ENCODE measurements at regions not wholly inside any gene's neighbourhood (a gene's known extent, or its start where the extent isn't known, plus 50 kb on each side); places are given as distances from the start of the nearest gene placed in this dataset.

- Histone ChIP-seq H3K27ac (ENCODE audit: insufficient read depth, low read depth, low read length) (no peak overlapping the region), H3K27me3 (ENCODE audit: control insufficient read depth in 2 of 2, insufficient read depth in 2 of 2, low read length in 2 of 2) (no peaks in the 10 kb centered on the region), H3K4me1 (ENCODE audit: control insufficient read depth, extremely low read depth, insufficient read depth, low read length) (no peaks in the 10 kb centered on the region), H2AFZ (ENCODE audit: low read depth, low read length) (no peak overlapping the region), H3K36me3 (ENCODE audit: control insufficient read depth in 2 of 2, extremely low read depth in 1 of 2, insufficient read depth in 2 of 2, low read length in 2 of 2) (no peaks in the 10 kb centered on the region), H3K9me3 (replicated peaks; ENCODE audit: control insufficient read depth, insufficient read depth, low read length) (no peaks in the 10 kb centered on the region), H3K4me3 (replicated peaks in 1 of 3; ENCODE audit: insufficient read depth in 1 of 3, low read depth in 1 of 3, low read length in 3 of 3) (no peak overlapping the region), H3K4me2 (ENCODE audit: insufficient read depth, low read length) (no peak overlapping the region), H3K9ac (replicated peaks; ENCODE audit: extremely low read depth, insufficient read depth, low read length) (no peak overlapping the region), H3K79me2 (ENCODE audit: control insufficient read depth, insufficient read depth, low read length) (no peaks in the 10 kb centered on the region), H4K20me1 (replicated peaks; ENCODE audit: control insufficient read depth, extremely low read depth, insufficient read depth, low read length) (no peaks in the 10 kb centered on the region), H3K9me1 (replicated peaks; ENCODE audit: control insufficient read depth, extremely low read depth, insufficient read depth, low read length) (no peaks in the 10 kb centered on the region)
- BruUV-seq (replicated peaks): no TSS peak
- dilution Hi-C loops (cut with MboI; ENCODE audit: extremely low pct_ligation_motif_present, low sequenced_read_pairs) (no loop called here), intact Hi-C loops (cut with micrococcal nuclease) (no loop called here)
- ChIA-PET CTCF (no interaction called here), POLR2A (no interaction called here)
- DNase-seq (ENCODE audit: low read depth, low spot score) (no peak), FAIRE-seq (no peak)
- TF ChIP-seq JUN (IDR thresholded peaks at IDR 0.05; ENCODE audit: borderline replicate concordance, insufficient read depth, insufficient read length, low read depth) (no peak), EZH2 (IDR thresholded peaks at IDR 0.05; ENCODE audit: borderline replicate concordance, low read depth, low read length, severe bottlenecking) (no peak), GATA2 (IDR thresholded peaks at IDR 0.05; ENCODE audit: insufficient read depth, insufficient read length, low read depth, low read length) (no peak), CTCF (IDR thresholded peaks at IDR 0.05; ENCODE audit: extremely low read depth in 1 of 2, insufficient read depth in 1 of 2, low read depth in 1 of 2, low read length in 2 of 2) (no peak), MYC (IDR thresholded peaks at IDR 0.05; ENCODE audit: low read depth, low read length) (no peak), POLR2A (IDR thresholded peaks at IDR 0.05; ENCODE audit: low read depth, low read length) (no peak), MAX (IDR thresholded peaks at IDR 0.05; ENCODE audit: insufficient read depth, insufficient read length) (no peak), POLR2AphosphoS5 (IDR thresholded peaks at IDR 0.05; ENCODE audit: insufficient read depth, low read depth, low read length) (no peak), FOS (IDR thresholded peaks at IDR 0.05; ENCODE audit: borderline replicate concordance, insufficient read depth, low read length) (no peak)
Observed at GRCh38 chr2:429142-429541, 141.3 kb upstream of the ALKAL2 start.

Measured in endothelial cell of umbilical vein (primary cell).